ENCODE measurements at regions not wholly inside any gene's neighbourhood (a gene's known extent, or its start where the extent isn't known, plus 50 kb on each side); places are given as distances from the start of the nearest gene placed in this dataset.

- TF ChIP-seq MAX (IDR thresholded peaks at IDR 0.05) (no peak), CTCF (CRISPR knock-in tag; IDR thresholded peaks at IDR 0.05) (no peak), MATR3 (CRISPR knock-in tag; IDR thresholded peaks at IDR 0.05) (no peak), ZNF12 (CRISPR knock-in tag; IDR thresholded peaks at IDR 0.05) (no peak), POLR2AphosphoS5 (IDR thresholded peaks at IDR 0.05; ENCODE audit: low read depth, low read length) (no peak), JUND (CRISPR knock-in tag; IDR thresholded peaks at IDR 0.05) (no peak), BRCA1 (CRISPR knock-in tag; IDR thresholded peaks at IDR 0.05) (no peak), ATF1 (CRISPR knock-in tag; IDR thresholded peaks at IDR 0.05) (no peak), HNF1A (IDR thresholded peaks at IDR 0.05; ENCODE audit: low read depth) (no peak), HNF1A (CRISPR knock-in tag; IDR thresholded peaks at IDR 0.05; ENCODE audit: borderline replicate concordance) (no peak), CHCHD3 (CRISPR knock-in tag; IDR thresholded peaks at IDR 0.05) (no peak), NPAS2 (CRISPR knock-in tag; IDR thresholded peaks at IDR 0.05; ENCODE audit: borderline replicate concordance) (no peak), RAD21 (CRISPR knock-in tag; IDR thresholded peaks at IDR 0.05) (no peak)
These were observed 208.1 kb downstream of the ABCC12 start for GRCh38 chr16:47947723-47948122.
